GM21447 (cell line): ENCODE measurements at regions not wholly inside any gene's neighbourhood (a gene's known extent, or its start where the extent isn't known, plus 50 kb on each side); places are given as distances from the start of the nearest gene placed in this dataset.
A peak's percentile ranks its signal among the peaks of the same experiment; 100 is the strongest.
"Not testable (repeated sequence)": the region's sequence is repeated elsewhere in the genome, so short reads cannot be mapped to it uniquely, and the experiment has no call there.

Experiments
- ATAC-seq: cut with Tn5 transposase; IDR thresholded peaks from one replicate; pipeline ENCODE4 v1.9.1; 2021; ENCODE audit not compliant: unreplicated experiment

GRCh38 chr4:170729236-170729635, 639.5 kb upstream of the AADAT start:
- no peak for ATAC-seq

GRCh38 chr4:170724191-170724590, 634.4 kb upstream of the AADAT start:
- ATAC-seq, result no peak

- no peak for ATAC-seq
Measured at GRCh38 chr4:170723171-170723570, 633.4 kb upstream of the AADAT start.

- no peak for ATAC-seq
Measured at GRCh38 chr4:170721812-170722373, 632.1 kb upstream of the AADAT start.

GRCh38 chr4:170716868-170717267, 627.1 kb upstream of the AADAT start:
- ATAC-seq, result no peak

GRCh38 chr4:170705907-170706306, 616.2 kb upstream of the AADAT start:
- ATAC-seq, result no peak

- no peak for ATAC-seq
Measured at GRCh38 chr4:170700064-170700463, 610.3 kb upstream of the AADAT start.

- peak; percentile 52 for ATAC-seq
Measured at GRCh38 chr4:170698334-170698733, 608.6 kb upstream of the AADAT start.

GRCh38 chr4:170697845-170698244, 608.1 kb upstream of the AADAT start:
- ATAC-seq, result no peak

- ATAC-seq, result no peak
Measured at GRCh38 chr4:170697045-170697444, 607.3 kb upstream of the AADAT start.

GRCh38 chr4:170691168-170691567, 601.4 kb upstream of the AADAT start:
- no peak for ATAC-seq

- no peak for ATAC-seq
Measured at GRCh38 chr4:170687751-170688150, 598.0 kb upstream of the AADAT start.

- not testable (repeated sequence) for ATAC-seq
Measured at GRCh38 chr4:170685701-170686100, 595.9 kb upstream of the AADAT start.

- ATAC-seq, result no peak
Measured at GRCh38 chr4:170682558-170683294, 593.0 kb upstream of the AADAT start.

- not testable (repeated sequence) for ATAC-seq
Measured at GRCh38 chr4:170682087-170682486, 592.3 kb upstream of the AADAT start.

- peak; percentile 54 for ATAC-seq
Measured at GRCh38 chr4:170675568-170676262, 586.0 kb upstream of the AADAT start.

GRCh38 chr4:170674176-170674575, 584.4 kb upstream of the AADAT start:
- no peak for ATAC-seq

GRCh38 chr4:170672381-170672965, 582.7 kb upstream of the AADAT start:
- no peak for ATAC-seq

GRCh38 chr4:170671171-170671570, 581.4 kb upstream of the AADAT start:
- no peak for ATAC-seq

GRCh38 chr4:170667814-170668213, 578.1 kb upstream of the AADAT start:
- ATAC-seq, result no peak

- ATAC-seq, result no peak
Measured at GRCh38 chr4:170666909-170667308, 577.2 kb upstream of the AADAT start.

- no peak for ATAC-seq
Measured at GRCh38 chr4:170662250-170662649, 572.5 kb upstream of the AADAT start.
